ENCODE measurements at regions not wholly inside any gene's neighbourhood (a gene's known extent, or its start where the extent isn't known, plus 50 kb on each side); places are given as distances from the start of the nearest gene placed in this dataset.

- peak; percentile 6 to 60 for DNase-seq
Measured at GRCh38 chr3:74506246-74506645, 108.2 kb downstream of the CNTN3 start.

DNA sequence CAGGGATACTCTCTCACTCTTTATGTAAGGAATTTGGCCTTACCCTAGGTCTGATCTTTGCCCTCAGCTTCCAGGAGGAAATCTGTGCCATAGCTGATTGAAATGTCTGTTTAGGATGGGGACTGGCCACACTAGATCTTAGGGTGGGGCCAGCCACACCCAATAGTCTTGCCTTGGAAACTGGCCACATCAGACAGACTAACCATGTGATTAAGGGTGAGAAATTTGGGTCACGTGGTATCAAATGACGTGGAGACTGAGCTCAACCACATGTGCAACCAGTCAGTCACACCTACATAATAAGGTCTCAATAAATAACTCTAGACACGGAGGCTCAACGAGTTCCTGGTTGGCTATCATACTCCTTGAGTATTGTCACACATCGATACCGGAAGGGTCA lies 113.5 kb downstream of the CNTN3 start:
- DNase-seq = no peak

GRCh38 chr3:74500257-74500656 lies 114.2 kb downstream of the CNTN3 start:
- no peak for DNase-seq

GRCh38 chr3:74491874-74492273 lies 122.6 kb downstream of the CNTN3 start:
- no peak for DNase-seq

DNA sequence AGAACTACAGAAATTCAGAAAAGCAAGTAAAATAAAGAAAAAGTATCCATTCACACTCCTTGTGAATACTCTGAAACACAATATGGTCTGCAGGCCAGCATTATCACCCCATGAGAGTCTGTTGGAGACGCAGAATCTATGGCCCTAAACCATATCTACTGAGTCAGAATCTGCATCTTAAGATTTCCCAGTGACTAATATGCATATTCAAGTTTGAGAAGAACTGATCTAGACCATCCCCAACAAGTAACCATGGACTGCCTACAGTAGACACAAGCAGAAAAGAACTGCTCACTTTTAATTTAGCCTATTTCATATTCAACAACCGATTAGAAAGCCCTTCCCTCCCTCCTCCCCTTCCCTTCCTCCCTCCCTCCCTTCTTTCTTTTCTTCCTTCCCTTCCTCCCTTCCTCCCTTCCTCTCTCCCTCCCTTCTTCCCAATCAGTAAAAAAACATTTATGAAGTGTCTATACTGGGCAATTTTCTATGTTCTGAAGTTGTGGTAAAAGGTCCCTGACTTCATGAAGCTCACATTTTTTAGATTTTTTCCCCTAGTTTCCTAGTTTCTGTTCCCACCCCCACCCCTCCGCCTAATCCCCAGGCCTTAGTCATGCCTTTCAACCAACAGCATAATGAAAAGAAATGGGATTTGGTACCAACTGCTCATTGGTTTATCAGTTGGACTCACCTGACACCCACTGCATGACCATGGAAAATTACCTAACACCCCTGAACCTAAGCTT lies 125.2 kb downstream of the CNTN3 start:
- DNase-seq = no peak

DNA sequence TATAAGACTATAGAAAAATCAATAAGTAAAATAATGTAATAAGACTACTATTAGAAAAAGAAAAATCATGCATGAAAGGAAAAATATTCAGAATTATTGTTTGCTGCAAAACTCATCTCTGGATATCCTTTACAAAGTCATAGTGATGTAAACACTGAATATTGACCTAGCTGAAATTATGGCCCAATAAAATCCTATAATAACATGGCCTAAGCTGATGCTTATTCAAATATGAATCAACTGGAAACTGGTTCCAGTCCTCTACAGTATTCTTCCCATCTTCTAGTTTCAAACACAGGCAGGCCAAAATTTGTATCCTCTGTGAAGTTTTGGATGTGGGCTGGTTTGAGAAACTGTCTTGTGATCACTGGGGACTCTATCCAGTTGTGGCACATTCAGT lies 134.5 kb downstream of the CNTN3 start:
- DNase-seq = no peak

GRCh38 chr3:74470313-74470712 lies 144.1 kb downstream of the CNTN3 start:
- DNase-seq = no peak

- no peak for DNase-seq
Measured at GRCh38 chr3:74469713-74470112, 144.7 kb downstream of the CNTN3 start.

GRCh38 chr3:74469151-74469550 lies 145.3 kb downstream of the CNTN3 start:
- DNase-seq = no peak

DNA sequence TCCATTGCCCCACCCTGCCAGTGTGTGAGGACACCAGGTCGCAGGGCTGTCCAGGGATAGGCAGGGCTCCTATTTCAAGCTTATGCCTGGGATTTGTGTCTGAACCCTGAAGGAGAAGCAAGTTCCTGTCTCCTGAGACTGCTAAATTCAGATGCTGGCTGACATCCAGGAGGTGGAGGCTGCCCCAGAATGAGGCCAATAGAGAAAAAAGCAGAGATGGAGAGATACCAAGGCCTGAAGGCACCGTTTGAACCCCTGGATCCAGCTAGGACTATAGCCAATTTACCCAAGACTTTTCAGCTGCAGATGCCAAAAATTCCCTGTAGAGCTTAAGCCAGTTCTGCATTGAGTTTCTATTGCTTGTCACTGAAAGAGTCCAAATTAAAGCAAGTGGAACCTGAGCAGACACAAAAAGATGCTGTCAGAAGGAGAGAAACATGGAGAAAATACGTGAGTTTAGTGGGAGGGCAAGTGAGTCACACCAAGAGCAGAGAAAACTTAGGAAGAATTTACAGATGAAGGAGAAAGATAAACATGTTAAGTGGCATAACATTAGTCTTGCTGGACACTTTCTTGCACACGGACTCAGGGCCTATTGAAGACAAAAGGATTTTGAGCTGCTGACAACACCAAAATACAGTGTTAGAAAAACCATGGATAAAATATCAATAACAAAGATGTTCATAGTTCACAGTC lies 148.6 kb downstream of the CNTN3 start:
- DNase-seq = no peak

- no peak for DNase-seq
Measured at GRCh38 chr3:74463515-74463914, 150.9 kb downstream of the CNTN3 start.

- no peak for DNase-seq
Measured at GRCh38 chr3:74456166-74456565, 158.3 kb downstream of the CNTN3 start.

DNA sequence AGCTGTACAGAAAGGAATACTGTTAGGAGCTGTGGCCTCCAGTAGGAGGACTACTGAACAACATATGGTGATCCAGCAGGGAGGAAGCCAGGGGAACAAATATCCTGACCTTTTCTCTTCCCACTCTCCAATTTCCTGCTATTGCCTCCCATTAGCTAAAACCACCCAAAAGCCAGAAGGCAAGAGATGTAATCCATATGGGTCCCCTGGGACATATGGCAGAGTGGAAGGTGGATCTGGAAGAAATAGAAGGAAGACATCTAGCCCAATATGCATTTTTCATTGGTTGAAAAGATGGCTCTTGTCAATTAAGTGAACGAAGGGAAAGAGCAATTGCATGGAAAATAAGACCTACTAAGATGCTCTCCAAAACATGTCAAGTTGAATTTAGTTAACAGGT lies 167.2 kb downstream of the CNTN3 start:
- no peak for DNase-seq

GRCh38 chr3:74445541-74445940 lies 168.9 kb downstream of the CNTN3 start:
- DNase-seq = no peak

DNA sequence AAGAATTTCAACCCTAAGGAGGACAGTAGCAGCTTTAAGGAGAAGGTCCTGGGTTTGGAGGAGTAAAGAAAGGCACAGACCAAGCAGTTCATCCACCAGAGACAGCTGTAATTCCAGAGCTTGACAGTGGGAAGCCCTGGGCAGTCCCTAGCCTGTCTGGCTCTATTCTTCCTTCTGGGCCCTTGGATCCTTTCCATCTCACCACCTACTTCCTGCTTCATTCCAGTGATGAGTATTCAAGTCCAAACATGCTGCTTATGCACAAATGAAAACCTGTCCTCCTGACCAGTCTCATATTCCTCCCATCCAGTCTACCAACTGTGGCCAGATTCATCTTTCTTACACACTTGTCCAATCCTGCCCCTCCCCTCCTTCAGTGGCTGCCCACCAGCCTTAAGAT lies 171.4 kb downstream of the CNTN3 start:
- peak in 1 of 2 experiments; percentile 3 for DNase-seq

DNA sequence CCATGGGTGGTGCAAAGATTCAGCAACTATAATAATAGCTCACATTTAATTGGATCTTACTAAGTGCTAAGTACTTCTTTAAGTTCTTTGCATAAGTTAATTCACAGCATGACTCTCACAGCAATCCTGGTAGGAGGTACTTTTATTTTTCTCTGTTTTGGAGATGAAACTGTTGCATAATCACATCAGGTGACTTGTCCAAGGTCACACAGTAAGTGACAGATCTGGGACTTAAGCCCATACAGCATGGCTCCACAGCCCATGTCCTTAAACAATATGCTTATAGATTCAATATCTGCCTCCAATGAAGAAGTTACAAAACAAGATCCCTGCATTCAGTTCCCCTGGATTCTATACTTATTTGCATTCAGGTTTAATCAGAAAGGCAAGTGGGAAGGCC lies 171.8 kb downstream of the CNTN3 start:
- no peak for DNase-seq

DNA sequence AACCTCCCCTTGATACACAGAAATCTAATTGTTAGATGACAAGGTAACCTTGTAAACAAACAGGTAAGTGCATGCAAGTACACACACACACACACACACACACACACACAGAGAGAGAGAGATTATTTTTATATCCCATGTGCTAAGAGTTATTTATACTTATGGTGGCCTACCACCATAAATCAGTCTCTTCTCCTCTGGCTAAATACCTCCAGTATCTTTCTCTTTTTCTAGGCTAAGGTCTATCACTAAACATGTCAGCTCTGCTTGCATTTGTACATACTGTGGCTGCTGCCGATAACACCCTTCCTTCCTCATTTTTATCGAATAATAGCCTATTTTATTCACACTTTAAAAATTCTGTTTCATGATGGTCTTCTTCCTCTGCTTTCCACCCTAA lies 172.4 kb downstream of the CNTN3 start:
- DNase-seq = no peak

GRCh38 chr3:74436184-74436583 lies 178.3 kb downstream of the CNTN3 start:
- no peak for DNase-seq

DNA sequence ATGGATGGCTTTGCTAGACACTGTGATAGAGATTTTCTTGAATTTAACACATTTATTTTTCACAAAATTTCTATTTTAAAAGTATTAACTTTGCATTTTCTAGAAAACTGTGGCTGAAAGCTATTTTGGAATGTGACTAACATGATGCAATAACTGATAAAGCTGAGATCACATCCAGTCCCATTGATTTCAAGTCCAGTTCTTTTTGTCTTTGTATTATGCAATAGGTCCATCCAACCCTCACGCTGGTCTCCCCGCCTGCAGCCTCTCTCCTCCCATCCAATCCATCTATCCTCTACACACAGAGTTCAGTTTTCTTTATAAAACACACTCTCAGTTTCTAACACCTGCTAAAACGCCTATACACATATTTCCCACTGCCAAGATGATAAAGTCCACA lies 178.8 kb downstream of the CNTN3 start:
- no peak for DNase-seq

GRCh38 chr3:74434406-74434805 lies 180.1 kb downstream of the CNTN3 start:
- DNase-seq = no peak

- DNase-seq = no peak
Measured at GRCh38 chr3:74426571-74426970, 187.9 kb downstream of the CNTN3 start.

DNA sequence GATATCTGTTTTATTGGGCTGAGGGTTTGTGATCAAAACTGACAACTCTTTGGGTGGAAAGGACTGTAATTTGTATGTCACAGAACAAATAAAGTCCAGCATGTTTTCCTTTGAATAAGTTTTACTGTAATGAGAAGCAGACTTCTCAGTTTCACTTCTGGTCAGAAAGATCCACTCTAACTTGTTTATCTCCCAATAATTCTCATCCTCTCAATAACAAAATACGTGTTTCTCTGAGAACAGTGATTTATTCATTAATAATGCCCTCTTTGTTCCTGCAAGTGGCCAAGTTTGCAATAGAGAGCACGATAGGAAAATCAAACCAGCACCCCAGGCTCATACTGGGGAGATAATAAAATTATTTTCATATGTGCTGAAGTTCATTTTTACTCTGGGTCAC lies 190.6 kb downstream of the CNTN3 start:
- DNase-seq = no peak

- DNase-seq = no peak
Measured at GRCh38 chr3:74420538-74421124, 193.8 kb downstream of the CNTN3 start.

GRCh38 chr3:74415731-74416130 lies 198.7 kb downstream of the CNTN3 start:
- no peak for DNase-seq

Data from NCI-H2081 (cell line).